BJ (cell line): ENCODE measurements at regions not wholly inside any gene's neighbourhood (a gene's known extent, or its start where the extent isn't known, plus 50 kb on each side); places are given as distances from the start of the nearest gene placed in this dataset.

Source experiments
- CTCF ChIA-PET: fragments of 350-600 bp; formaldehyde crosslinking; extraction: SDS; loops from one replicate; lab custom pipeline; 2021; ENCODE audit warnings: antibody characterized with exemption, inconsistent platforms; lab: Yijun Ruan, JAX
- POLR2A ChIA-PET: fragments of 300-600 bp; sonication (Branson Sonifier 250); formaldehyde crosslinking; extraction: SDS; loops from one replicate; lab custom pipeline; 2021; ENCODE audit warnings: antibody characterized with exemption; lab: Charles Lee
- DNase-seq: peaks from one replicate; pipeline ENCODE4 v3.0.0-alpha.2; 2011; ENCODE audit warnings: low read depth
- H3K27me3 ChIP-seq: 2 replicates; pipeline ENCODE4 v1.6.0; 2011; ENCODE audit warnings: low read length; ENCODE audit not compliant: control insufficient read depth, insufficient read depth
- H3K36me3 ChIP-seq: 2 replicates; pipeline ENCODE4 v1.5.1; 2011; ENCODE audit warnings: low read length; ENCODE audit not compliant: control insufficient read depth, insufficient read depth
- H3K4me3 ChIP-seq: 2 replicates; pipeline ENCODE4 v1.5.1; 2011; ENCODE audit warnings: low read depth, mild to moderate bottlenecking, control low read depth, low read length
- TF ChIP-seq, protein P1 (sequence below): IDR thresholded peaks from 2 replicates; pipeline ENCODE4 v1.5.1; 2011; ENCODE audit warnings: low read depth, mild to moderate bottlenecking, control low read depth, inconsistent platforms, low read length, moderate library complexity; ENCODE audit not compliant: insufficient read depth

DNA sequence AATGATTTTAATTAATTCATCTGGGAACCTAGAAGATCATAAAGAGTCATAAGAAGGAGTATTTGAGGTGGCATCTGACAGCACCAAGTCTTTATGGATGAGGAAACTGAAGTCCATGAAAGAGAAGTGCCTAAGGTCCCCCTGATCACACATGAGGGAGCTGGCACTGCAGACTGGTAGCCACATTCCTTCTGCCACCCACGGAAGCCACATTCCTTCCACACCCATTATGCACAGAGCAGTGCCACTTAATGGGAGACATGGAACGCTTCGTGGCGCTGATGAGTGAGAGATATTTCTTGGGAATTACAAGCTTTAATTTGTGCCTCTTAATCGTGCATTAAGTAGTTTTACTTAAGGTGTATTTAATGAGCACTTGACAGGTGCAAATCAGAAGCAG lies 139.3 kb upstream of the NTF3 start:
- ChIA-PET POLR2A (no interaction called here), CTCF (interaction anchor here (1.1 to 1.3 kb wide), 2 partner anchors 15 kb away, joined by 3 read pairs; no protein-coding TSS in a partner anchor)
- DNase-seq, result no peak
- TF ChIP-seq, protein P1, sequence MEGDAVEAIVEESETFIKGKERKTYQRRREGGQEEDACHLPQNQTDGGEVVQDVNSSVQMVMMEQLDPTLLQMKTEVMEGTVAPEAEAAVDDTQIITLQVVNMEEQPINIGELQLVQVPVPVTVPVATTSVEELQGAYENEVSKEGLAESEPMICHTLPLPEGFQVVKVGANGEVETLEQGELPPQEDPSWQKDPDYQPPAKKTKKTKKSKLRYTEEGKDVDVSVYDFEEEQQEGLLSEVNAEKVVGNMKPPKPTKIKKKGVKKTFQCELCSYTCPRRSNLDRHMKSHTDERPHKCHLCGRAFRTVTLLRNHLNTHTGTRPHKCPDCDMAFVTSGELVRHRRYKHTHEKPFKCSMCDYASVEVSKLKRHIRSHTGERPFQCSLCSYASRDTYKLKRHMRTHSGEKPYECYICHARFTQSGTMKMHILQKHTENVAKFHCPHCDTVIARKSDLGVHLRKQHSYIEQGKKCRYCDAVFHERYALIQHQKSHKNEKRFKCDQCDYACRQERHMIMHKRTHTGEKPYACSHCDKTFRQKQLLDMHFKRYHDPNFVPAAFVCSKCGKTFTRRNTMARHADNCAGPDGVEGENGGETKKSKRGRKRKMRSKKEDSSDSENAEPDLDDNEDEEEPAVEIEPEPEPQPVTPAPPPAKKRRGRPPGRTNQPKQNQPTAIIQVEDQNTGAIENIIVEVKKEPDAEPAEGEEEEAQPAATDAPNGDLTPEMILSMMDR, result no peak
- no peaks in the 10 kb centered on the region; the same call in 1 of the 2 replicates for H3K27me3 ChIP-seq
- H3K36me3 ChIP-seq, result no peaks in the 10 kb centered on the region
- no peak overlapping the region for H3K4me3 ChIP-seq

DNA sequence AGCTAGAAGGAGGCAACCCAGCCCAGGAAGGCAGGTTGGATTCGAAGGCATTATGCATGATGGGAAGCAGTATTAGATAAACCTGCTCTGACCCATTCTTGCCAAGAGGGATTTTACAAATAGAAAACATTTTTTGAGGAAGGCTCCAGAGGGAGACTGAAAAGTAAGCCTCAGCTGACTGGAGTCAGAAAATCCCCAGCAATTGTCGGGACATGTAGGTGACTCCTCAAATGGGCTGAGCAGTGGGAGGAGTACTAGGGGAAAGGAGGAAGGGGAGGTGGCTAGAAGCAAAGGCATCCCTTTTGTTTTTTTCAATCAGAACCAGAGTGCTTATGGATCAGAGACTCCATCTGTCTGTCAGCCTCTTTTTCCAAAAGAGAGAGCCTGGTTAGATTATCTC lies 138.1 kb upstream of the NTF3 start:
- H3K4me3 ChIP-seq, result no peak overlapping the region
- CTCF ChIA-PET, result interaction anchor here (1.1 kb wide), 1 partner anchor 14 kb away, joined by 3 read pairs; no protein-coding TSS in a partner anchor
- DNase-seq, result no peak
- H3K36me3 ChIP-seq, result no peaks in the 10 kb centered on the region
- H3K27me3 ChIP-seq, result no peaks in the 10 kb centered on the region; the same call in 1 of the 2 replicates
- POLR2A ChIA-PET, result no interaction called here
- TF ChIP-seq, protein P1, result no peak

DNA sequence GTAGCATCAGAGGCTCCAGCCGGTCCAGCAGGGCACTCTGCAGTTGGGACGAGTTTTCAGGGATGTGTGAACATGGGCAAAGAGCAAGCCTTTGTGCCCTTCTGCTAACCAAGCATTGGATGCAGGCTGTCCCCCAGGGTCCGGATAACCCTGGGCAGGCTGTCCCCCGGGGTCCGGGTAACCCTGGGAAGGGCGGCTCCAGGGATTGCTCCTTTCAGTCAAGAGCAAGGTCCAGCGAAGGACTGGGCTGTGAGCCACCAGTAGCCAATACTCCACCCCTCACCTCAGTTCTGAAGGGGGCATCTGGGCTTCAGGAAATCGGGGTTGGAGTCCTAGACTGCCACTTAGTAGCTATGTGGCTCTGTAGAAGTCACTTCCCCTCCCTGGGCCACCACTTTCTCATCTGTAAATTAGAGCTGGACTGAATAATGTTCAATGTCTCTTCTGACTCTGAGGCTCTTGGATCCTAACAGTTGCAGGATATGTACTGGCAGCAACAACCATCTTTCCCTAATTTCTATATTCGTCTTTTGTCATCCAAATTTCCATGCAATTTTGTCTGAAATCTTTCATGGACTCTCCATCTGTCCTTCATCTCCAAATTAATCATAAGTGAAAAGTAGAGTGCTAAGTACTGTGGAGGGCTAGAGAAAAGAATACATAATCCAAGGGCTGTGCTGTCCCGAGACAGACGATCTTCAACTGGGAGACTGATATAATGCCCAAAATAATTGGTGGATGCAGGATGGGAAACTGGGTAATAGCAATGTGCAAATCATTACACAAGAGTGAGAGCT lies 137.4 kb upstream of the NTF3 start:
- H3K36me3 ChIP-seq, result no peaks in the 10 kb centered on the region
- ChIA-PET POLR2A (no interaction called here), CTCF (interaction anchor here (0.6 kb wide), 1 partner anchor 22 kb away, joined by 3 read pairs; no protein-coding TSS in a partner anchor)
- DNase-seq, result no peak
- H3K4me3 ChIP-seq, result no peak overlapping the region
- no peaks in the 10 kb centered on the region; the same call in 1 of the 2 replicates for H3K27me3 ChIP-seq
- TF ChIP-seq, protein P1, result no peak

DNA sequence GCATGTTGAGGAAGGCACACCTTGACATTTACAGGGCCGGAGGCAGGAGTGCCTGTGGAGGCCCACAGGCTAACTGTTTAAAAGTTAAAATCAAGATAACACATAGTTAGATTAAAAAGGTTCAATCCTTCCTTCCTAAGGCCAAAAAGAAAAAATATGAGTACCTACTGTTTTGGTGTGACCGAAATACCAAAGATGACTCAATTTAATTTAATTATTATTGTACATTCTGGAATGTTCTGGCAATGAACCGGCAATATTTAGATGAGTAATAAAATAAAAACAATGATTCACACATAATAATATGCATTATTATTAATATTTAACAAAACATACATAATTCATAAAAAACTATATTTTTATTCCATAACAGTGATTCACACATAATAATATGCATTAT lies 136.8 kb upstream of the NTF3 start:
- no peak overlapping the region for H3K4me3 ChIP-seq
- TF ChIP-seq, protein P1, result no peak
- POLR2A ChIA-PET, result no interaction called here
- CTCF ChIA-PET, result no interaction called here
- no peaks in the 10 kb centered on the region for H3K36me3 ChIP-seq
- H3K27me3 ChIP-seq, result no peaks in the 10 kb centered on the region; the same call in 1 of the 2 replicates
- no peak for DNase-seq

DNA sequence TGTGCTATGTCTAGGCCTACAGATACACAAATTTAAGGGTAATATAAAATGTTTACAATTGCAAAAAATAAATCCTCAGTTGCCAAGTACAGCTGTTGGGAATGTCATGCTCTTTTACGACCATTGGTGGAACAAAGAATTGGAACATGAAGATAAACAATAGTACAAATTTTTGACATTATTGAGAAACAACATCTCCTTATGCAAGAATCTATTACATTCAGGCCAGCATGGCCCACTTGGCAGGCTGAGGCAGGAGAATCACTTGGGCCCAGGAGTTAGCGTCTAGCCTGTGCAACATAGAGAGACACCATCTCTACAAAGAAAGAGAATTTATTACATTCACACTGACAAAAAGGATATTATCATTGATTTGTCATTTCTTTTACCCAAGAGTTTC lies 135.9 kb upstream of the NTF3 start:
- ChIA-PET POLR2A (no interaction called here), CTCF (no interaction called here)
- Histone ChIP-seq H3K27me3 (no peaks in the 10 kb centered on the region; the same call in 1 of the 2 replicates), H3K36me3 (no peaks in the 10 kb centered on the region), H3K4me3 (no peak overlapping the region)
- TF ChIP-seq, protein P1, result no peak
- DNase-seq, result no peak
